Ovary (tissue), 3 donors: ENCODE measurements at regions not wholly inside any gene's neighbourhood (a gene's known extent, or its start where the extent isn't known, plus 50 kb on each side); places are given as distances from the start of the nearest gene placed in this dataset.

Experiments used
- CTCF ChIP-seq, 3 donors: fragments of 450-650 bp in 2 of 3; fragments of 200-600 bp in 1 of 3; IDR thresholded peaks; one replicate each; pipeline versions ENCODE4 v1.5.1 to v1.8.0; 2016 to 2022; ENCODE audit warnings: antibody characterized with exemption in 3 of 3, mild to moderate bottlenecking in 1 of 3
- EP300 ChIP-seq: sonication (generic); formaldehyde crosslinking; IDR thresholded peaks from one replicate; pipeline ENCODE4 v1.6.1; 2017; ENCODE audit warnings: antibody characterized with exemption
- POLR2A ChIP-seq: fragments of 450-650 bp; IDR thresholded peaks from one replicate; pipeline ENCODE4 v1.6.1; 2017; ENCODE audit warnings: antibody characterized with exemption, mild to moderate bottlenecking, moderate library complexity
- donor health status: DM: no; HTN: no; CAD: no.

GRCh38 chr4:77375866-77376607, 219.0 kb downstream of the CCNG2 start:
- TF ChIP-seq CTCF (IDR thresholded peaks at IDR 0.05) (no peak), POLR2A (no peak), EP300 (no peak)
